Fibroblast of pulmonary artery (primary cell): ENCODE measurements at regions not wholly inside any gene's neighbourhood (a gene's known extent, or its start where the extent isn't known, plus 50 kb on each side); places are given as distances from the start of the nearest gene placed in this dataset.

ENCODE experiments used
- DNase-seq: peaks from one replicate; pipeline ENCODE4 v3.0.0-alpha.2; 2010; ENCODE audit warnings: low read depth
- H3K4me3 ChIP-seq: replicated peaks from 2 replicates; pipeline ENCODE4 v1.5.1; 2011; ENCODE audit warnings: low read depth, mild to moderate bottlenecking, control low read depth, low read length, moderate library complexity
- CTCF ChIP-seq: IDR thresholded peaks from 2 replicates; pipeline ENCODE4 v1.5.1; 2011; ENCODE audit warnings: mild to moderate bottlenecking, control low read depth, low read length, inconsistent platforms; ENCODE audit errors: missing control alignments

- DNase-seq: no peak
- no peak overlapping the region for H3K4me3 ChIP-seq
- no peak for TF ChIP-seq CTCF
These were observed 67.1 kb upstream of the HK2 start for GRCh38 chr2:74766780-74767179.

DNA sequence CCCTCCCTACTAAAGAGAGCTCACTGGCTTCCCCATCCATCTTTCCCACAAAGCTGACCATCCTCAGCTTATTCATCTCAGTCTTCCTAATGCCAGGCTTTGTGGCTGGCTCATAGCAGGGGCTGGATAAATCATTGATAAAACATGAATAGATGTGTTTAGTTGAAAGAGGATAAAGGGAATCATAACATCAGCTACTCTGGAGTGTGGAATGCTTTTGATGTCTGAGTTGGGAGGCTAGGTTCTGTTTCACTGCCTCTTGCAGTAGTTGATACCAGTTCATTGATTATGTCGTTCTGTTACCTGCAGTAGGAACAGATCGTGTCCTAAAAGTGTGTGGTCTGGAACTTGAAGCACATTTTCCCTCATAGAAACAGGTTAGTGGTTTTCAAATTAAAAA is 66.3 kb upstream of the HK2 start:
- H3K4me3 ChIP-seq: no peak overlapping the region
- no peak for TF ChIP-seq CTCF
- DNase-seq: no peak

DNA sequence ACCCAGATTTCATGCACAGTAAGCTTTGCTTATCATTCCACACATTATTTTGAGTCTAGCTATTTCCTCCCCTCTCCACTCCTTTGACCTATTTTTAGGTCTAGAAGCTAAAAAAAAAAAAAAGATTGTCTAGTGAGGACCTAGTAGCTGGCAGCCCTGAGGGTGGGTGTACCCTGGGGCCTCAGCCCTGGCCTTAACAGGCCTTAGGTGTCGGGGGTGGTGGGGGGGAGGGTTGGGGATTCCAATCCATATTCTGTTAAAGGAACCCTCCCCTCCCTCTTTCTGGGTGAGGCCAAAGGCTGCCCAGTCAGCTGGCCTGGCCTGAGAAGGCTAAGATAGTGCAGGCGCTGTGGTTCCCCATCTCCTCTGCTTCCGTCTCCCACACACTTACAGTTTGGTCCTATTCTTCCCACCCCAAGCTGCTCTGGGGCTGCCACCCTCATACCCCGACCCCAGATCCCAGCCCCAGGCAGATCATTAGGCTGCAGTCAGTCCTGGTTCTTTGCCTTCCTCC is 65.5 kb upstream of the HK2 start:
- peak; percentile 67 for DNase-seq
- no peak for TF ChIP-seq CTCF
- H3K4me3 ChIP-seq: no peak overlapping the region

DNA sequence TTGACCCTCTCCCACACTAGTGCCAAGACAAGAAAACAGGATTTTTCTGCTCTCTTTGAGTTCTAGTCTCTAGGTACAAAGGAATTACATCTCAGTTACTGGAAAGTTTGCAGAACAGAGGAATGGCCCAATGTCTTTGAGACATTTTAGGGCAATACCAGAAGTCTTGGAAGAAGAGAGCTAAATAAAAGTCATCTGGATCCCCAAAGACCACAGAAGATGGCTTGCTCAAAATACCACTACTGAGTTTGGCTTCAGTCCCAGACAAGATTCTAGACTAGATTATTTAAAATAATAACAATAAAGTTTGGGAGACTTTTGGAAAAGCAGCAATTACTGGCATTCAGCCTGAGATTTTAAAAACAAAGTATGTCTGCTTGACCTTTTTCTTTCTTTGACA is 61.9 kb upstream of the HK2 start:
- no peak overlapping the region for H3K4me3 ChIP-seq
- no peak for TF ChIP-seq CTCF
- DNase-seq: no peak

GRCh38 chr2:74777161-74777900 is 56.6 kb upstream of the HK2 start:
- no peak overlapping the region for H3K4me3 ChIP-seq
- no peak for TF ChIP-seq CTCF
- no peak for DNase-seq

GRCh38 chr2:74778381-74779264 is 55.3 kb upstream of the HK2 start:
- peak; percentile 44 for DNase-seq

More at GRCh38 chr2:74778381-74779264, 55.3 kb upstream of the HK2 start:
- no peak for TF ChIP-seq CTCF
- H3K4me3 ChIP-seq: no peak overlapping the region
